Endodermal cell (in vitro differentiated cells): ENCODE measurements at regions not wholly inside any gene's neighbourhood (a gene's known extent, or its start where the extent isn't known, plus 50 kb on each side); places are given as distances from the start of the nearest gene placed in this dataset.

ENCODE experiments used
- DNase-seq: peaks from one replicate; pipeline ENCODE4 v3.0.0-alpha.2; 2017
- H3K27ac ChIP-seq: 2 replicates; pipeline ENCODE4 v1.5.1; 2013; ENCODE audit warnings: mild to moderate bottlenecking, low read depth, low read length, moderate library complexity
- H3K27me3 ChIP-seq: 2 replicates; pipeline ENCODE4 v1.6.1; 2013; ENCODE audit warnings: mild to moderate bottlenecking, low read length, moderate library complexity; ENCODE audit not compliant: insufficient read depth, control insufficient read depth, poor library complexity, severe bottlenecking
- H3K36me3 ChIP-seq: 2 replicates; pipeline ENCODE4 v1.7.0; 2013; ENCODE audit warnings: mild to moderate bottlenecking, low read length, moderate library complexity; ENCODE audit not compliant: control insufficient read depth, insufficient read depth
- H3K4me1 ChIP-seq: one replicate; pipeline ENCODE4 v1.7.0; 2013; ENCODE audit warnings: low read length; ENCODE audit not compliant: control insufficient read depth, insufficient read depth
- H3K4me3 ChIP-seq: 2 replicates; pipeline ENCODE4 v1.5.1; 2013; ENCODE audit warnings: mild to moderate bottlenecking, low read length, moderate library complexity
- H3K9ac ChIP-seq: 2 replicates; pipeline ENCODE4 v1.6.1; 2013; ENCODE audit warnings: mild to moderate bottlenecking, low read length, moderate library complexity; ENCODE audit not compliant: poor library complexity, severe bottlenecking; ENCODE audit errors: extremely low read depth
- H3K9me3 ChIP-seq: 2 replicates; pipeline ENCODE4 v1.6.1; 2013; ENCODE audit warnings: mild to moderate bottlenecking, low read length, moderate library complexity; ENCODE audit not compliant: control insufficient read depth
- H3K27ac Mint-ChIP-seq: 2 replicates; pipeline ENCODE4 v1.8.0; 2020; ENCODE audit warnings: mixed read lengths
- H3K27me3 Mint-ChIP-seq: 2 replicates; pipeline ENCODE4 v1.8.0; 2021; ENCODE audit warnings: mild to moderate bottlenecking, mixed read lengths; ENCODE audit not compliant: insufficient read depth
- H3K36me3 Mint-ChIP-seq: 2 replicates; pipeline ENCODE4 v1.8.0; 2020; ENCODE audit warnings: low read depth, mixed read lengths
- H3K4me1 Mint-ChIP-seq: 2 replicates; pipeline ENCODE4 v1.8.0; 2020; ENCODE audit warnings: mixed read lengths
- H3K4me3 Mint-ChIP-seq: 2 replicates; pipeline ENCODE4 v1.8.0; 2020; ENCODE audit warnings: mild to moderate bottlenecking, moderate library complexity, mixed read lengths
- H3K9me3 Mint-ChIP-seq: 2 replicates; pipeline ENCODE4 v1.8.0; 2020; ENCODE audit warnings: mild to moderate bottlenecking, mixed read lengths
- WGBS, 2 experiments: methylation state at CpG; one replicate each; pipeline versions ENCODE4 v1.1.5 to v1.1.7; 2013; ENCODE audit warnings: missing lambda C conversion rate in 2 of 2, mixed read lengths in 1 of 2; ENCODE audit not compliant: insufficient coverage in 1 of 2, insufficient read length in 1 of 2; 5-methylcytosine and 5-hydroxymethylcytosine counted together
- TF ChIP-seq, protein P1 (sequence below): fragments of 200-600 bp; sonication (generic); conservative IDR thresholded peaks from 2 replicates; pipeline ENCODE4 v1.5.0; 2021; ENCODE audit warnings: antibody characterized with exemption, mild to moderate bottlenecking

GRCh38 chr1:39149509-39149908, 55.0 kb upstream of the MACF1 start:
- H3K4me3 Mint-ChIP-seq: no peak overlapping the region
- no peak overlapping the region for H3K9ac ChIP-seq
- peaks cover 22% of the 10 kb centered on the region for H3K4me1 ChIP-seq
- WGBS, 2 experiments: 74 to 92% methylated on average over 2 to 3 of the region's 4 CpGs
- H3K36me3 Mint-ChIP-seq: no peaks in the 10 kb centered on the region
- H3K9me3 ChIP-seq: no peaks in the 10 kb centered on the region
- no peak for DNase-seq
- TF ChIP-seq, protein P1, sequence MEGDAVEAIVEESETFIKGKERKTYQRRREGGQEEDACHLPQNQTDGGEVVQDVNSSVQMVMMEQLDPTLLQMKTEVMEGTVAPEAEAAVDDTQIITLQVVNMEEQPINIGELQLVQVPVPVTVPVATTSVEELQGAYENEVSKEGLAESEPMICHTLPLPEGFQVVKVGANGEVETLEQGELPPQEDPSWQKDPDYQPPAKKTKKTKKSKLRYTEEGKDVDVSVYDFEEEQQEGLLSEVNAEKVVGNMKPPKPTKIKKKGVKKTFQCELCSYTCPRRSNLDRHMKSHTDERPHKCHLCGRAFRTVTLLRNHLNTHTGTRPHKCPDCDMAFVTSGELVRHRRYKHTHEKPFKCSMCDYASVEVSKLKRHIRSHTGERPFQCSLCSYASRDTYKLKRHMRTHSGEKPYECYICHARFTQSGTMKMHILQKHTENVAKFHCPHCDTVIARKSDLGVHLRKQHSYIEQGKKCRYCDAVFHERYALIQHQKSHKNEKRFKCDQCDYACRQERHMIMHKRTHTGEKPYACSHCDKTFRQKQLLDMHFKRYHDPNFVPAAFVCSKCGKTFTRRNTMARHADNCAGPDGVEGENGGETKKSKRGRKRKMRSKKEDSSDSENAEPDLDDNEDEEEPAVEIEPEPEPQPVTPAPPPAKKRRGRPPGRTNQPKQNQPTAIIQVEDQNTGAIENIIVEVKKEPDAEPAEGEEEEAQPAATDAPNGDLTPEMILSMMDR: no peak
- no peaks in the 10 kb centered on the region for H3K36me3 ChIP-seq
- no peak overlapping the region for H3K27ac ChIP-seq
- H3K4me3 ChIP-seq: no peak overlapping the region
- H3K4me1 Mint-ChIP-seq: peaks cover 53% of the 10 kb centered on the region
- no peaks in the 10 kb centered on the region for H3K27me3 Mint-ChIP-seq
- H3K27ac Mint-ChIP-seq: no peak overlapping the region
- H3K9me3 Mint-ChIP-seq: no peaks in the 10 kb centered on the region
- H3K27me3 ChIP-seq: no peaks in the 10 kb centered on the region

DNA sequence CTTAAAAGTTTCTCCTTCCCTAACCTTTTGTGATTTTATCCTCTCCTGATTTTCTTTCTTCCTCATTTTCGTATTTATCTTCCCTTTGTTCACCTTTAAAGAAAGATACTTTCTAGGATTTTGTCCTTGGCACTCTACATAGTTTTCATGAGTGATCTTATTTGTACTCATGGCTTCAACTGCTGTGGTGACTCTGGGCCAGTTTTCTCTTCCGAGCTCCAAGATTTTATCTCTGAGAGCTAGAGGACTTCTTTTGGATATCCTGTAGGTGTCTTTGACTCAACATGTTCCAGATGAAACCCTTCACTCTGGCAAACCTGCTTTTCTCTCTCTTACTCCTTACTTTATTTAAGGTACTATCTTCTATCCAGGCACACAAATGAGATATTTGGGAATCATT, 53.7 kb upstream of the MACF1 start:
- 85 to 100% methylated on average over 1 to 2 of the region's 2 CpGs for WGBS, 2 experiments
- no peaks in the 10 kb centered on the region for H3K9me3 ChIP-seq
- no peaks in the 10 kb centered on the region for H3K27me3 Mint-ChIP-seq
- peaks cover 54% of the 10 kb centered on the region for H3K4me1 Mint-ChIP-seq
- H3K9me3 Mint-ChIP-seq: no peaks in the 10 kb centered on the region
- TF ChIP-seq, protein P1: no peak
- no peaks in the 10 kb centered on the region for H3K36me3 Mint-ChIP-seq
- peaks cover 28% of the 10 kb centered on the region for H3K4me1 ChIP-seq
- no peaks in the 10 kb centered on the region for H3K27me3 ChIP-seq
- DNase-seq: no peak
- no peak overlapping the region for H3K4me3 Mint-ChIP-seq
- H3K27ac Mint-ChIP-seq: no peak overlapping the region
- H3K36me3 ChIP-seq: no peaks in the 10 kb centered on the region
- no peak overlapping the region for H3K9ac ChIP-seq
- H3K27ac ChIP-seq: no peak overlapping the region
- no peak overlapping the region for H3K4me3 ChIP-seq

DNA sequence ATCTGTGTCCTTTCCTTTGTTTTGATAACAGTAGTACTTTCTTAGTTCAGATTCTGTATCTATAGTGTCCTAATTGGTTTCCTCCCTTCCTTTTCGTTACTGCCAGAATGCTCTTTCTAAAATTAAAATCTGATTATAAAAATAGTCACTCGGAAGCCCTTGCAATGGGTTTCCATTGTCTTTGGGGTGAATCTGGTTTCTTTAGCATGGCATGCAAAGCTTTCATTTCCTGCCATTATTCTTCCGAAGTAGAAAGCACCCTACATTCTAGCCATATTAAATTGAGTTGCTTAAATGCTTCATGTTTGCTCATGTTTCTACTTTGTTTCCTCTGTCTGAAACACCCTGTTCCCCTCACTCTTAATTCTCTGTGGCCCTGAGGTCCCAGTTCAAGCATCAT, 53.2 kb upstream of the MACF1 start:
- Histone ChIP-seq H3K9ac (no peak overlapping the region), H3K4me3 (no peak overlapping the region)
- H3K4me1 Mint-ChIP-seq: peaks cover 54% of the 10 kb centered on the region

More for the DNA sequence above, 53.2 kb upstream of the MACF1 start:
- DNase-seq: no peak
- H3K4me1 ChIP-seq: peaks cover 28% of the 10 kb centered on the region
- Mint-ChIP-seq H3K27ac (no peak overlapping the region), H3K36me3 (no peaks in the 10 kb centered on the region), H3K4me3 (no peak overlapping the region), H3K9me3 (no peaks in the 10 kb centered on the region), H3K27me3 (no peaks in the 10 kb centered on the region)
- TF ChIP-seq, protein P1: no peak
- no peaks in the 10 kb centered on the region for H3K27me3 ChIP-seq
- H3K27ac ChIP-seq: no peak overlapping the region
- no peaks in the 10 kb centered on the region for H3K9me3 ChIP-seq
- no peaks in the 10 kb centered on the region for H3K36me3 ChIP-seq
- 82 to 89% methylated on average over 1 to 3 of the region's 3 CpGs for WGBS, 2 experiments
